SKM-1 (cell line): ENCODE measurements at regions not wholly inside any gene's neighbourhood (a gene's known extent, or its start where the extent isn't known, plus 50 kb on each side); places are given as distances from the start of the nearest gene placed in this dataset.
A peak's percentile ranks its signal among the peaks of the same experiment; 100 is the strongest.
"Not testable (repeated sequence)": the region's sequence is repeated elsewhere in the genome, so short reads cannot be mapped to it uniquely, and the experiment has no call there.

Experiments used
- DNase-seq: peaks from one replicate; lab custom pipeline; 2025; ENCODE audit not compliant: unreplicated experiment; lab: John Stamatoyannopoulos, UW

DNA sequence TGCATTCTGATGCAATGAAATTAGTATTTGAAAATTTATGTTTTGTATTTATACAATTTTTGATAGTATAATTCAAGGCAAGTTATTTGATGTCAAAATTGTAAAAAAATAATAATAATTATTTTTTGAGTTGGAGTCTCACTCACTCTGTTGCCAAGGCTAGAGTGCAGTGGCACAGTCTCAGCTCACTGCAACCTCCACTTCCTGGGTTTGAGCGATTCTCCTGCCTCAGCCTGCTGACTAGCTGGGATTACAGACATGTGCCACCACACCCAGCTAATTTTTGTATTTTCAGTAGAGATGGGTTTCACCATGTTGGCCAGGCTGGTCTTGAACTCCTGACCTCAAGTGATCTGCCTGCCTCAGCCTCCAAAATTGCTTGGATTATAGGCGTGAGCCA, 342.4 kb upstream of the ARPP21 start:
- DNase-seq, result not testable (repeated sequence)

GRCh38 chr3:35305406-35305805, 333.9 kb upstream of the ARPP21 start:
- no peak for DNase-seq

DNA sequence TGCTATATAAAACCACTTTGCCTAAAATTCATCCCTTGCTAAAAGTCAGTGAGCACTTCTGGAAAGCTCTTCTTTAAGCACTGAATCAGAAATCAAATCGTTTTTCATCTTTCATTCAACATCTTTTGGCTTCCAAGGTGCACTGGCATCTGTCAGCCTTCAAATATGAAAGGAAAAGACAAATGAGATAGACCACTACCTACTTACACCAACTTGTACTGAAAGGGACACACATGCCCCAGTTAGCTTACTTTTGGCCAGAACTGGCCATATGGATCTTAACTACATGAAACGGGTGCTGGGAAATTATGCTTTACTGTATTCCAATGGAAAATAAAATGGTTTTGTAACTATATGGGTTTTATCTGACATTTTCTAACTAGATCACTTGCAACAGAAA, 332.0 kb upstream of the ARPP21 start:
- no peak for DNase-seq

DNA sequence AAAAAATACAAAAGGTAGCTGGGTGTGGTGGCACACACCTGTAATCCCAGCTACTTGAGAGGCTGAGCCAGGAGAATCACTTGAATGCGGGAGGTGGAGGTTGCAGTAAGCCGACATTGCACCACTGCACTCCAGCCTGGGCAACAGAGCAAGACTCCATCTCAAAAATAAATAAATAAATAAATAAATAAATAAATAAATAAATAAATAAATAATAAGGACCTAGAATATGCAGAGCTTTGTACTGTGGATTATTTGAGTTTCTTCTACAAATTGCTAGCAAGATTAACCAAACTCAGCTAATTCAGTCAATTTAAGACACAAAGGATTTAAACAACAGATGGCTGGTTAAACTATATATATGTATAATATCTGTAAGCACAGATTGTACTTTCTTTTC, 322.5 kb upstream of the ARPP21 start:
- not testable (repeated sequence) for DNase-seq

DNA sequence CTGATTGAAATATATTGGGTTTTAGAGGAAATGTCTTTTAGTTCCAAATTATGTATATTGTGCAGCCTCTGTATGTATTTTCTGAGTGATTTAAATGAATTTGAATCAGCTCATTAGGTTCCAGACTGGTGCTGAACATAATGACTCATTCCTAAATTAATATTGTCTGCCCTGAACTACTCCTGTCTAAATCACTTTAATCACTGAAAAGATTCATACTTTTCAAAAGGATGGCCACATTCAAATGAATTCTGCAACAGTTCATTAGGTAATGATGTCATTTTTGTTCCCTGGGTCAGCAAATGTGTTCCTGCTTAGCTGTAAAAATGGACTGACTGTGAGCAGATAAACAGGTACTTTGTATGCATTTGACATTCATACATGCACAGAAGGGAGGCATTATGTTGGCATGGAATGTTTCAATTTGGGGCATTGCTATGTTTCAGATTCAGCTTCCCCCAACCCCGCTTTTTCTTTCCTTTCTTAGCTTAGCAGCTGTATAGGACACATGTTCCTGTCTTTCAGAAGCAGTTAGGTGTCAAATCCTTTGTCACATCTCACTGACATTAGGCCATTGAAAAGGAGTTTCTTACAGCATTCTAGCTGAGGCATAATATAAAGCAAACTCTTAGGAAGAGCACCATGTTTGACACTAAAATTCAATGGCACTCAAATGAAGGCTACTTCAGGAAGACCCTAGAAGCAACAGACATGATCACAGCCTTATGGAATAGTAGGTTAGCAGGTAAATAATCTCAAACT, 318.5 kb upstream of the ARPP21 start:
- no peak for DNase-seq

- DNase-seq, result no peak
Observed at GRCh38 chr3:35322070-35322469, 317.3 kb upstream of the ARPP21 start.

GRCh38 chr3:35335703-35336102, 303.6 kb upstream of the ARPP21 start:
- DNase-seq, result peak; percentile 16

GRCh38 chr3:35336601-35337000, 302.7 kb upstream of the ARPP21 start:
- no peak for DNase-seq

GRCh38 chr3:35338186-35338585, 301.1 kb upstream of the ARPP21 start:
- DNase-seq, result no peak

GRCh38 chr3:35380196-35380595, 259.1 kb upstream of the ARPP21 start:
- no peak for DNase-seq

DNA sequence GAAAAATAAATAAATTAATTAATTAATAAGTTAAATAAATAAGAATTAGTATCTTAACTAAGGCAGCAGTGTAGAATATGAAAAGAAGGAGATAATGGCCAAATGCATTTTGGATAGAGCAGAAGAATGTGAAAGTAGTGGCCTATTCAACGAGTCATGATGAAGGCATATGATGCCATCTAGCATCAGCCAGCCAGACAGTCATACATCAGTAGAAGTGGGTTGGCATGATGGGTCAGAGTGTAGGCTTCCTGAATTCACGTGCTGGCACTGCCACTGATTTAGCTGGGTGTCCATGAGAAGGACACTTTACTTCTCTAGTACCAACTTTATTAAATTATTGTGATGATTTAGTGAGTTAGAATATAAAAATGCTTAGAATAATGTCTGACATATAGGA, 256.1 kb upstream of the ARPP21 start:
- no peak for DNase-seq

GRCh38 chr3:35383719-35384555, 255.4 kb upstream of the ARPP21 start:
- DNase-seq, result no peak

- no peak for DNase-seq
Observed at GRCh38 chr3:35385271-35385670, 254.1 kb upstream of the ARPP21 start.

DNA sequence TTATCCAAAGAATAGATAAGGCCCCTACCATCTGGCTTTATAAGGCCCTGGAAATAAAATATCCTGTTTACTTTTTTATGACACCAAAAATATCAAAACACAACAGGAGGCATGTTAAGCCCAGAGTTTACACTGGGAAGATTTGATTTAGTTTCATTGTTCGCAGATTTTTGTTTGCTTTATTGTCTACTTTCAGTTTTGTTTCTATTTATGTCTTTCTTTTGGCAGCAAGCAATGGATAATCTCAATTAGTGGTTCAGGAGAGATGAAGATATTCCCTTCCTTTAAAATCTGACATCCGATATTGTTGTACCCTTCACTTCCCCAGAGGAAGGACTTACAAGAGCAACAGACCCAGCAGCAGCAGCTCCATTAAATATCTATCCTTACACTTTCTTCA, 249.4 kb upstream of the ARPP21 start:
- no peak for DNase-seq

DNA sequence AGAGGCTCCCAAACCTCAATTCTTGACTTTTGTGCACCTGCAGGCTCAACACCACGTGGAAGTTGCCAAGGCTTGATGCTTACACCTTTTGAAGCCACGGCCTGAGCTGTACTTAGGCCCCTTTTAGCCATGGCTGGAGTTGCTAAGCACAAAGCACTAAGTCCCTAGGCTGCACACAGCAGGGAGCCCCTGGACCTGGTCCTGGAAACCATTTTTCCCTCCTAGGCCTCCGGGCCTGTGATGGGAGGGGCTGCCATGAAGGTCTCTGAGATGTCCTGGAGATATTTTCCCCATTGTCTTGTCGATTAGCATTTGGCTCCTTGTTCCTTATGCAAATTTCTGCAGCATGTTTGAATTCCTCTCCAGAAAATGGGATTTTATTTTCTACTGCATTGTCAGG, 247.1 kb upstream of the ARPP21 start:
- no peak for DNase-seq

DNA sequence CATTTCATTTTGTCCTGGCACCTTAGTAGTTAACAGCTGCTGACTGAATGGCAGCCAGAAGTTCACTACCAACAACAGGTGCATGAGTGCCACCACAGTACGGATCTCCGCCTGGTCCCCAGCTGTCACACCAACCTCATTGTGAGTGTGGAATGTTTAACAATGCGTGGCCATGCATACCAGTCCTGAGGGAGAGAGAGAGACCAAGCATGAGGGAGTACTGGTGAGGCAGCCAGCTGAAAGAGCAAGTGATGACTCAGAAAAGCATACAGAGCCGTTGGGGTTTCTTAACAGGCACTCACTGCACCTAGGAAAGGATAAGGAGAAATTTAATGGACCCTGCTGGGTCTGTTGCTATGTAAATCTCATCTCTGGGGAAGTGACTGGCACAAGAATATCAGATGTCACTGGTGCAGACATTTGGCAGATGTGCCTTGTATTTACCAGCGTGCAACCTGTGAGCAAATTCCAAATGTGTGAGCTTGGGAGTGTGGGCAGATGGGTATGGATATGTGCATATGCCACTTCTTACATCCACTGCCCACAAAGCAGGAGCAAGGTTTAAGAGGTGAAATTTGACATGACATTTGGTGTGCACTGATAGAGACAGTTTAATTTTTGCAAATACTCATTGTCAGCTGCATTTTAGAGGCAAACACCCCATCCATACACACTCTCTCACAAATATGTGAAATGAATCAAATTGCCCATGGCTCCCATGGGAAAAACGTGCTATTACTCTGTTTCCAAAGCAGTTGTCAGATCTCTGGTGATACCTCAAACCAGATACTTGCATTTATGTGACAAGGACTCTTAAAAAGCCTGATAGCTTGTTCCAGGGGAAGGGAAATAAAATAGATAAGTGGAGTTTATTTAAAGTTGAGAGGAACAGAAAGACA, 245.2 kb upstream of the ARPP21 start:
- DNase-seq, result no peak

- no peak for DNase-seq
Observed at GRCh38 chr3:35394905-35395304, 244.4 kb upstream of the ARPP21 start.

DNA sequence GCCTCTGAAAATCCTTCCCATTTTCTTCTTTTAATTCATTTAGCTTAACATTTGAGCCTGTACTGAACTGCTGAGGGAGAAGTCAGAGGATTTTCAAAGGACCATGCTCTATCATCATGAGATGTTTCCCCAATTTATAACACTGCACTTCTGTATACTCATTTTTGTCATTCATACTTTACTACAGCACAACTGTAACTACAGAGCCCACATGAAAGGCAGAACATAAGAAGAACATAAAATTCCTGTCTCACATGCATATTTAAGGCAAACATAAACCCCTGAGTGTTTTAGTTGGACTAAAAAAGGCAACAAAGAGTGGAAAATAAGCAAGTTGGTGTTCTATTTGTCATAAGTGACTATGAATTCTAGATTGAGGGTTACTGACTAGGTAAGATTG, 237.7 kb upstream of the ARPP21 start:
- DNase-seq, result no peak

DNA sequence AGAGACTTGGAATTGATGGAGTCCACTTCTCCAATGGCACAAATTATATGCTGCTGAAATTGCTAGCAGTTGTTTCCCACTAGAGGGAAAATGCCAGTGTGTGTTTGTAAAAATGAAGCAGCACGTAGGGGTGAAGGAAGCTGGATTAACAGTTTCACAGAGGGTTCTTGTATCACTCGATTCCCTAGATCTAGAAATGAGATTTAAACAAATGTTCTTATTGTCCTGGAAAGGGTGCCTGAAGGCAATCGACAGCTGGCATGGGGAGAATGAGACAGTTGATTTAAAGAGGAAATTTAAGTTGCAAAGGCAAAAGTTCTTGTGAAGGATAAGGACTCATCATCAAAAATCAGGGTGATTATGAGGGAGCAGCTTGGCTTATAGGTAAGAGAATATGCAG, 234.8 kb upstream of the ARPP21 start:
- DNase-seq, result no peak

DNA sequence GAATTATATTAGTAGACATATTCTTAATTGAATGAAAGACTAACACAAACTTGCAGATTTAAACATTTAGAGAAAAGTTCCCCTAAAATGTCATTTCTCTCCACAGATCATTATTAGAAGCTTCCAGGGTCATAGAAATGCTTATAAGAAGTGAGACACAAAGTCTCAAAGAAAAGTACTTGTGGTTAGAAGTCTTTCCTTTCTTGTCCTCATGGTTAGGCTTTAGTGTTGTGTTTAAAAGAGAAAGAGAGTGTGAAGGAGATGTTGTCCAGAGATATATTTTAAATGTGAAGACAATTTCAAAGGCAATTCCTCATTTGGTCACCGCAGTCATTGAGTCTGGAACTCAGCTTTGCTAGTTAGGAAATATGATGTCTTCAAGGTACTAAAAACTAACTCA, 230.4 kb upstream of the ARPP21 start:
- no peak for DNase-seq

DNA sequence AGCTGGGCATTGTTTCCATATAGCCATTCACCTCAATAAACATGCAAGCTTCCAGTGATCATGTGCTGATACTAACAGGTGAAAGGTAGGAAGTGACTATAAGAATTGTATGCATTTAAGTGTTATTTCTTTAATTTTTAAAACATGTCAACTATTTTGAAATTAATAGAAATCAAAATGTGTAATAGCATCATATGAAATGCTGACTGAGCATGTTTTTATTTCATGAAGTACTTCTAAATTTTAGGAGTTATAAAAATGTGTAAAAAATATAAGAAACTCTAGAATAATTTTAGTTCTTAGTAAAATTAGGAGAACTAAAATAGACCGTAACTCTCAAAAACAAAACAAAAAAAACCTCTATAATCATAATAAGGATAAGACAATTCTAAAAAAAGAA, 229.3 kb upstream of the ARPP21 start:
- no peak for DNase-seq
